Activated CD8-positive, alpha-beta memory T cell treated with anti-CD3 and anti-CD28 coated beads, Interleukin-2, amount 50 U/mL, for 24 hours (primary cell): ENCODE measurements at regions not wholly inside any gene's neighbourhood (a gene's known extent, or its start where the extent isn't known, plus 50 kb on each side); places are given as distances from the start of the nearest gene placed in this dataset.
"Not testable (repeated sequence)": the region's sequence is repeated elsewhere in the genome, so short reads cannot be mapped to it uniquely, and the experiment has no call there.

Experiments
- DNase-seq: peaks from one replicate; pipeline ENCODE4 v3.0.0-alpha.2; 2020; ENCODE audit errors: extremely low read depth

DNA sequence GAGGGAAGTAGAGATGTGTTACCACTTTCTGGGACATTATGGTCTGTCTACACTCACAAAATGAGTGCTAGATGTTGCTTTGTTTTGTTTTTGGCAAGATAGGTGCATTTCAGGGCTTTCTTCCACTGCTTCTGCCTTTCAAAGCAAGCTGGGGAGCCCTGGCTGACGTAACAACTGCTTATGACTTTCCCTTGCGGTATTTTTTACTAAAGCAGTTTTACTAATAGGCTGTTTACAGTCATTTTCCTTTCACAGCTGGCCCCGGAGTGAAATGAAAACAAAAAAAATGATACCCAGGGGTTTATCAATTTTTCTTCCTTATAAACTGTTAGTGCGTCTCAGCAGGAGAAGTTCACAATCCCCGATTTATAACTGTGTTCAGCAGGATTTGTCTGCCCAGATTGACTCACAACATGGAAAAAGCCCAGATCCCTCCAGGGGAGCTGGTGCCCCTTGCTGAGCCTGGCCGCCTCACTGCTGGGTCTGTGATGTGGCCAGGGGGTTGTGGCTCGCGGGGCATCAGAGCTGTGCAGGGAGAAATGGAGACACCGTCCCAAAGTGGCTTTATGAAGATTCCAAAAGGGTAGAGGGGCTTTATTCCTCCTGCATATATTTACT is 184.4 kb upstream of the HS3ST3A1 start:
- no peak for DNase-seq

DNA sequence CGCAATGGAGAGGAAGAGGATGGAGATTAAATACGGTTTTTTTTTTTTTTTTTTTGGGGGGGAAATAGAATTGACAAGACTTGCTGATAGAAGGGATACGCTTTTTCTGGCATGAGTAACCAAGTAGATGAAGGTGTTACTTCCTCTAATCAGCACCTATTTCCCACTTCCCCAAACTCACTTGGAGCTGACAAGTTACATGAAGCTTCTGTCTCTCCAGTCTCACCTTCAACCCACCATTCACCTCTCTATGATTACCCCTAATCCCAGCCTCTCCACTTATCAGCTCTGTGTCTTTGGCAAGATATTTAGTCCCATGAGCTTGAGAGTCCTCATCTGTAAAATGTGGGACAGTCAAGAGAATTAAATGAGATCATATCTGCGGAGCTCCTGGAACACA is 185.9 kb upstream of the HS3ST3A1 start:
- DNase-seq = no peak

GRCh38 chr17:13788385-13788784 is 186.7 kb upstream of the HS3ST3A1 start:
- no peak for DNase-seq

GRCh38 chr17:13792314-13792713 is 190.6 kb upstream of the HS3ST3A1 start:
- no peak for DNase-seq

- no peak for DNase-seq
These were observed 192.2 kb upstream of the HS3ST3A1 start for GRCh38 chr17:13793951-13794350.

DNA sequence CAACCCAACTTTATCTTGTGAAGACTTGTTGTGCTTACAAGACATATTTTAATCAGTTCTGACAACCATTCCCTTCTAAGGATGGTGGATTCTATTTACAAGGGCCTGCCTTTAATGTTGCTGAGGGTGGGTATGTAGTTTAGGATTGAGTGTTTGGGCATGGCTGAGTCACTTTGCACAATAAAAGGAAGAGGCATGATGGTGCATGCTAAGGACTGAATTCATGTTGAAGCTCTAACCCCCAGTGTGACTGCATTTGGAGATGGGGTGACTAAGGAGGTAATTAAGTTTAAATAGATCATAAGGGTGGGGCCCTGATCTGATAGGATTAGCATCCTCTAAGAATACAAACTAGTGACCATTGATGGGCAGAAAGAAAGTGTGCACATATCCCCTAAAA is 196.1 kb upstream of the HS3ST3A1 start:
- DNase-seq = no peak

DNA sequence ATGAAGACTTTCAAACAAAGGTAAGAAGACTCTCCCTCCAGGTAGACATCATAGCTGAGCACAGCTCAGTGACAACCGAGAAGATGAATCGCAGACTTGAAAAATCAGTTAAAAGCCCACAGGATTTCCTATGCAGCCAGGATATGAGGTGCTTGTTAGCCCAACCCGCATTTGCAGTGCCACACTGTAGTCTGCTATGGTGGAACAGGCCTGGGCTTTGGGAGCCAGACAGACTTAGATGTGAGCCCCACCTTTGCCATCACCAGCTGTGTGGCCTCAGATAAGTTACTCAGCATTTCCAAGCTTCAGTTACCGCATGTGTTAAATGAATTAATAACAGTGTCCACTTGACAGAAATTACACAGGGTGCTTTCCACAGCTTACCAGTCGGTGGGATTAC is 204.4 kb upstream of the HS3ST3A1 start:
- no peak for DNase-seq

DNA sequence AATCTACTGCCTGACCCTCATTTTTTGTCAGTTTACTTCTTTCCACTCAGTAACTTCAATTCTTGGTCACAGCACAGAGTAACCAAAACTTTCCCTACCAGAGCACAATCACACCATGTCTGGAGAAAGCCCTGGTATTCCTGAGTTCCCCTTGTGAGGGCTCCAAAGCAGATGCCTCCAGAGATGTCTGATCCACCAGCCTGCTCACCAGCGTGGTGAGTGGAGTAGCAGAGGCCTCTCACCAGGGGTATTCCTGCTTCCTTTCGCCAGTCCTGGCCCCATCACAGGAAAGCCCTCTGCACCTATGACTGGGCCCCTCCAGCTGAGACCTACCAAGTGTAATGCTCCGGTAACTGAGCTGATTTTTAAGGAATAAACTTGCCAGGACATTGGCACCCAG is 205.4 kb upstream of the HS3ST3A1 start:
- DNase-seq = no peak

DNA sequence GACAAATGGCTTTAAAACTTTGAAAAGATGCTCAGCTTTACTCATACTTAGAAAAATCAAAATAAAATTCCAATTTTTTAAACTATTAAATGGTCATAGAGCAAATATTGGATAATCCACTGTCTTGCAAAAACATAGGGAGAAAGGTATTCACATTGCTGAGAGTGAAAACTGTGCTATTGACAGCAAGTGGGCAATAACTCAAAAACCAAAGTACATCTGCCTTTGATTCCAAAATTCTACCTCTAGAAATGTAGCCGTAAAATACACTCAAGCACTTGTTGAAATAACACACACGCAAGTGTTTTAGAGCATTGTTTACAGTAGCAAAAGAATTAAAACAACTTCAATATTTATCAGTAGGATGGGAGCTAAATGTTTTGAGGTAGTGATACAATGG is 210.6 kb upstream of the HS3ST3A1 start:
- no peak for DNase-seq

- no peak for DNase-seq
These were observed 211.9 kb upstream of the HS3ST3A1 start for GRCh38 chr17:13813347-13814240.

- DNase-seq = no peak
These were observed 221.0 kb upstream of the HS3ST3A1 start for GRCh38 chr17:13822700-13823099.

DNA sequence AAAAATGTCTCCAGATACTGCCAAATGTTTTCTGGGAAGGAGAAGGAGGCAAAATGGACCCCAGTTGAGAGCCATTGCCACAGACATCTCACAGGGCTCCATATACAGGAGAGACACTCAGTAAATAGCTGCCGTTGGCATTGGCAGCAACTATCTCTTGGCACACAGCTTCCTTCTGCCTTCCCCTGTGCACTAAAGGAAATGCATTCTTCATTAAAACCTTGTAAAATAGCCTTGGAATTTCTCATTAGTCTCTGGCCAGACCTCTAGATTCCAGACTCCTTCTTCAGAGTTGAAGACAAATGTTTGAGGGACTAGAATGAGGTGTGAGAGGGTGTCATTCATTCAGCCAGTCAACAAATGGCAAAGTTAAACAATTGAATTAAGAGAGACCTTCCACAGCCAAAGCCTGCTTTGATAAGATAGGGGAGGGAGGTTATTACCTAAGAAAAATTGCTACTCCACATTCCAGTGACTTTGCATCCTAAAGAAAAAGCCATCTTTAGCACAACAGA is 223.9 kb upstream of the HS3ST3A1 start:
- DNase-seq = no peak

- DNase-seq = no peak
These were observed 225.4 kb upstream of the HS3ST3A1 start for GRCh38 chr17:13827118-13827517.

DNA sequence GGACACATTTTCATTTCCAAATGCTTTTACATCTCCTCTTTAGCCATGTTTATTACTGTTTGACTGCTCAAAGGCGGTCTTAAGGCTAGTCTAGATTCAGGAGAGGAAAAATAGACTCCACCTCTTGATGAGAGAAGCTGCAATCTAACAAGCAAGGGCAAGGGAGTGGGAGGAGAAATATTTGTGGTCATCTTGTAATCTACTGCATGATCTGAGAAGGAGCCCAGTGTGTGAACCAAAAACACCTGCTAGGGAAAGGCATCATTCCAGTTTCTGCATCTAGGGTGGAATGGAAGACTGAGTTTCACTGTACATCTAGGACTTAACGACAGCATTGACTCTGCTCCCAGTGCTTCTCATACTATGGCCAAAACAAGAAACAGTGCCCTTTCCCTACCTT is 232.2 kb upstream of the HS3ST3A1 start:
- no peak for DNase-seq

- DNase-seq = no peak
These were observed 233.4 kb upstream of the HS3ST3A1 start for GRCh38 chr17:13835151-13835550.

- no peak for DNase-seq
These were observed 231.9 kb upstream of the COX10 start for GRCh38 chr17:13837417-13837816.

- no peak for DNase-seq
These were observed 229.1 kb upstream of the COX10 start for GRCh38 chr17:13840254-13840653.

DNA sequence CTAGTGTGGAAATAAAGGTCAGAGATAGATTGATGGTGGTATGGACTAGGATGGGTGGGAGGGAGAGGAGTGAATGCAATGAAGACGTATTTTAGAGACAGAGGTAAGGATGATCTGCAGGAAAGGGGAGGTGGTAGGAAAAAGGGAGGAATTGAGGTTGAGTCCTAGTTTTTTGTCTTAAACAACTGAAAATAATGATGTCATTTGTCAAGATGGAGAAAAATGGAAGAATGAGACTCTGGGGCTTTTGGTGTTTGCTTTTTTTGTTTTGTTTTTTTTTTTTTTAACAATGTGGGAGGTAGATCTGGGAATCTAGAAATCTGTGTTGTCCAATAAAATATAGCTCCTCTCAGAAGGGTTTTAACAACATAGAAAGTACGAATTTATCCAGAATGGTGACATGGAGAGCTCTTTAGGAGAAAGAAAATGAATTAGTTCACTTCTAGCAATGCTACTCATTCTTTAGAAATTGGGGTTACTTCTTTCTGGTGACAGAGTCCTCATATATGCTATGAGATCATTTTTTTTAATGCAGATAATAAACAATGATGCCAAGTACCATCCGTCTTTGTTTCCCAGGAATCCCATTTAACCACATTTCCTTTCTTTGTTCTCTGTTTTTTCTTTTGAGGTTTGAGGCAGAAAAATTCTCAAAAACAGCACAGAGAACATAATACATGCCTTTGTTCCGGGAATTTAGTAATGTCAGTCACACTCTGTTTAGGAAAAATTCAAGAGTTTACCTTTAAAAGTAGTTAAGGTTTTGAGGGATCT is 225.3 kb upstream of the COX10 start:
- no peak for DNase-seq

GRCh38 chr17:13851889-13852288 is 217.4 kb upstream of the COX10 start:
- DNase-seq = no peak

GRCh38 chr17:13855730-13856129 is 213.6 kb upstream of the COX10 start:
- DNase-seq = not testable (repeated sequence)

GRCh38 chr17:13862346-13862745 is 207.0 kb upstream of the COX10 start:
- no peak for DNase-seq

DNA sequence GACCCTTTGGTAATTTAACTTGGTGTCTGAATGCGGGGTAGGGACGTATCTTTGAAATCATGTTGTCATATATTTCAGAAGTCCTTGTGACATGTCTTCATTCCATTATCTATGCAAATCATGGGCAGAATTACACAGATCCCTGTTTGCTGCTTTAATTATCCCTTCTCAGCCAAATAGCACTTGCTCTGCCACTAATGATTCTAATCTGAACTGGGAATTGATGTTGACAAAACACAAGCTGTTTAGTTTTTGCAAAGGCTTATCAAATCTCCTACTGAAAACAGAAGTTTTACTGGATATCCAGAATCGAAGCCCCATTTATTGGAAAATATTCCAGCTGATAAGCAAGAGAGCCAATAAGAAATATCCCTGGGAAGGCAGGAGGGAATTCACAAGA is 205.9 kb upstream of the COX10 start:
- no peak for DNase-seq
